ENCODE measurements at regions not wholly inside any gene's neighbourhood (a gene's known extent, or its start where the extent isn't known, plus 50 kb on each side); places are given as distances from the start of the nearest gene placed in this dataset.

DNA sequence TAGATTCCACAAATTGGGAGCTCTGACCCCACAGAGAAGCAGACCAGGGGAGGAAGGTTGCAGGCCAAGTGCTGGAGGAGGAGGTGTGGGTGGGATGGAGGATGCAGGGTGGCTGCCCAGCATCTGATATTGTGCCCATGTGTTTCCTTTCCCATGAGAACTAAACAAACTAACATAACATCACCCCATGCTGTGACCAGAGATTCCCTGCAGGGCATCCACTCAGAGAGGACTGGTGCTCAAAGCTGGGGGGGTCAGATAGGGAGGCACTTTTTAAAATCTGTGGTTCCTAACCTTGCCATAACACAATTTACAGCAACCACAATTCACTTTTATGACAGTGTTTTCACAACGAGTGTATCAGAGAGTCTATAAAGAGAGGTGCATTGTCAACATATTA, 1277.6 kb downstream of the AACS start:
- no peak for DNase-seq

- no peak for DNase-seq
Observed at GRCh38 chr12:126343321-126343720, 1278.1 kb downstream of the AACS start.

- no peak for DNase-seq
Observed at GRCh38 chr12:126346087-126346486, 1280.9 kb downstream of the AACS start.

- DNase-seq, result no peak
Observed at GRCh38 chr12:126347421-126347820, 1282.2 kb downstream of the AACS start.

- DNase-seq, result no peak
Observed at GRCh38 chr12:126349383-126349782, 1284.1 kb downstream of the AACS start.

GRCh38 chr12:126353604-126354003, 1288.4 kb downstream of the AACS start:
- DNase-seq, result no peak

DNA sequence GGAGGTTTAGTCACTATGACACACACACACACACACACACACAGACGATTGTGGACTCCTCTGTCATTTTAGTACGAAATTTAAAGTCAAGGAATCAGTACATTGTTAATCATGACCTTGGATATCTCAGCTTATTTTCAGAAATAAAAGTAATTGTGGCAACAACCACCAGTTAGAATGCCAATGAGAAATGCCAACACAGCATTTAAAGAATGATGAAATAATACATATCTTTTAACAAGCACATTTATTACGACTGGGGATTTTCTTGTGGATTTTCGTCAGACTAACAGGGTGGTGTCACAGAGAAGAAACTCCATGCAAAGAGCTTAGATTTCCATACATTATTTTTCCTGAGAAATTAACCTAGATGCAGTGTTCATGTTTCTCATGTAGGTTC, 1289.4 kb downstream of the AACS start:
- DNase-seq, result no peak

GRCh38 chr12:126355346-126355745, 1290.1 kb downstream of the AACS start:
- no peak for DNase-seq

DNA sequence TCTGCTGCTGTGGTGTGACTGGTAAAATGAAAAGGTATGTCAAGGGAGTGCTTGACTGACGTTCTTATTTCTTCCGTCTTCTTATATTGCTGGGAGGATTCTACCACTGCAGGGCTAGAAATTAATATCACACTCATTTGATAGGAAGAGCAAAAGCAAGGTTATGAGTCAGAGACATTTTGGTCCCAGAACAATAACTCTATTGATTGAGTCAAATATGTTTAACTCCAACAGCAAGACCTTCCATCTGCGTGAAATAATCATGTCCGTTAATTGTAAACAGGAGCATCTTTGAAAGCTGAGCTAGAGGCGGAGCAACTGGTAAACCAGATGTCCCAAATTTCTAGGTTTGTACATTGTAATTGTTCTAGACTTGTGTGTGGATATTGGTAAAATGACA, 1293.6 kb downstream of the AACS start:
- no peak for DNase-seq

DNA sequence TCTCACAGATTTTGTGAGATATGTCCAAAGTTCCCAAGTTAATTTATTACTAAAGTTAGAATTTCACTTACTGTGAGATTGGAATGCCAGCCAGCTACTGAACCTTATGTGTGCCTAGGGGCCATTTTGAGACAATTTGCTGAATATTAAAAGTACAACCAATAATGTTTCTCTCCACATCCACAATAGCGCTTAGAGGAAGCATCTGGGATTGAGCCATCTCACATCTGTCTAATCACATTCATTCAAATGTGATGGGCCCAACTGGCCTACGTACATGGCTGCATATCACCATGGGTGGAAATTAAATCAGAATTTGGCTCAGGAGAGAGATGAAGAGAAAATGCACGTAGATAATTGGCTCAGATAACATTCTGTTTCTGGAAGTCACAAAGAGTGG, 1294.0 kb downstream of the AACS start:
- no peak for DNase-seq

GRCh38 chr12:126361804-126362203, 1296.6 kb downstream of the AACS start:
- DNase-seq, result no peak

DNA sequence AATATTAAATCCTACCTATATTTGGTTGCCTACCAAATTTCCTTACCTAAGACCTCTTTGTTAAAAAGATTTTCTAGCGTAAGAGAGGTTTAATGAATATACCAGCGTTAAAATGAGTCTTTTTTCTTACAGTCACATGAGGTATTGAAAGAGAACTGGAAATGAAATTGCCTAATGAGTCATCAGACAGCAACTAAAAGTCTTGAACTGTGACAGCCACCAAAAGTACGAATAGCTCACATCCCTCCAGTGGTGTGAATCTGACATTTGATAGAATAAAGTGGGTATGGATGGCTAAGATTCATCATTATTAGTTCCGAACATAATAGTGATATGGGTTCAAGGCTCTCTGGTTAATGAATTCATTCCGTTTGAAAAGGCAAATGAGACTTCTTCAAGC, 1297.3 kb downstream of the AACS start:
- no peak for DNase-seq

DNA sequence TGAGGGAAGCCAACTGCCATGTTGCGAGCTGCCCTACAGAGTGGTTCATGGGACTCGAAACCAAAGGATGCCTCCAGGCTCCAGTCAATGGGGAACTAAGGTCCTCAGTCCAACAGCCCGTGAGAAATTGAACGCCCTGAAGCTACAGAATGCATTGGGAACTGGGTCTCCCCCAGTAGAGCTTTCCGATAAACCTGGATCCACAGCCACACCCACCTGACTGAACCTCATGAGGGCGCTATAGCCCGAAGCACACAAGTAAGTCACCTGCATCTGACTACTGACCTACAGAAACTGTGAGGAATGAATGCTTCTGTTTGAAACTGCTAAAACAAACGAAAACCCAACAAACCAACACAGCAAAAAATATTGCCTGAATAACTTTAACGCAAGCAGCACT, 1297.7 kb downstream of the AACS start:
- no peak for DNase-seq

DNA sequence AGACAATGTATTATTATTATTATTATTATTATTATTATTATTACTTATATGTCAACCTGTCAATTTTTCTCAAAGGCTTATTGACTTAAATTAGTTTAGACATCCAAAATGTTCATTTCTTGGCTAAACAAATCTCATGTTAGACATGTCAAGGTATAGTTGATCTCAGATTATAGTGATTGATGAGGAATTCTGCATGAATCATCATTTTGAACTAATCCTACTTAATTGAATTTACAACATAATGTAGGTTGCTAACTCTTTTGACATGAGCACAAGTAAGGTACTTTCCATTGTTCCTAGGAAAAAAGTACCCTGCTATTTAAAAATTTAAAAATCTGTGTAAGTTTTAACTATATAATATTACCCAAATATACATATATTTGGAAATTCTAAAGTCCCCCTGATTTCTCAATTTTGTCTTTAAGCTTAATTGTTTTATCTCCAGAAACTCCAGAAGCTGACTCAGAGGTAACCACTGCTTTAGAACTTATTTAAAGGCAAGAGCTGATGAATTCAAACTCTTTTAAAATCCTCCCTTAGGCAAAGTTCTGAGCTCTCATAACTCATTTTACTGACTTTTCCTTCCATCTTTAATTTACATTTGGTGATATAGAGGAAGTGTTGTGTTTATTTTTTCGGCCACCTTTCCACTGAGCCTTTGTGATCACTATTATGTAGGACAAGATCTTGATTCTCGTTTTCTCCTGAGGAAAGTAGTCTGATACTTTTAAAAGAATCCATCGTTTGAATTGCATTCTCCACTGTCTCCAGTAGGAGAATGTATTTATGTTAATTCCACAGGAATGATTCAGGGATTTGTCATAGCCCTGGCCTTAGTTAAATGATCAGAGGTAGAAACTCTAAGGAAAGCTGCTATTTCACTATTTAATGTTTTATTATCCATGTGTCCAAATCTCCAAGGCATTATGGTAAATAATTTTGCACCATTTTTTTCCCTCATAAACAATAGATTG, 1304.5 kb downstream of the AACS start:
- DNase-seq, result no peak

DNA sequence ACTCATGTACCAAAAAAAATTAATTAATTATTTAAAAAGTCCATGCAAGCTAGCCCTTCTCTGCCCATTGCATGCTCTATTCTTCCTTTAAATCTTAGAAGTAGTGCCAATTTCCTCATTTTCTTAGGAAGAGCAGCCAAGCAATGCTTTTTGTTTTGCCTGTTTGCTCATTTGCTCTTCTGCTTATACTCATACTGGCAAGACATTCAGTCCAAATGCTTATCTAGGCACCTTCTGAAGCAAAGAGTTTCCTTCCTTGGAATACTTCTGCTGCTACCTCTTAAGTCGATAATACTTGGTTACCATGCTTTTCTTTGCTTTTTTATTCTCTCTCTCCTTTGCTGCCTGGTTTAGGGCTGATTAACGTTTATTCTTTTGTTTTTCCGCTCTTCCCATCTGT, 1318.3 kb downstream of the AACS start:
- DNase-seq, result no peak

- DNase-seq, result no peak
Observed at GRCh38 chr12:126384026-126384564, 1318.9 kb downstream of the AACS start.

- no peak for DNase-seq
Observed at GRCh38 chr12:126385785-126386184, 1320.5 kb downstream of the AACS start.

DNA sequence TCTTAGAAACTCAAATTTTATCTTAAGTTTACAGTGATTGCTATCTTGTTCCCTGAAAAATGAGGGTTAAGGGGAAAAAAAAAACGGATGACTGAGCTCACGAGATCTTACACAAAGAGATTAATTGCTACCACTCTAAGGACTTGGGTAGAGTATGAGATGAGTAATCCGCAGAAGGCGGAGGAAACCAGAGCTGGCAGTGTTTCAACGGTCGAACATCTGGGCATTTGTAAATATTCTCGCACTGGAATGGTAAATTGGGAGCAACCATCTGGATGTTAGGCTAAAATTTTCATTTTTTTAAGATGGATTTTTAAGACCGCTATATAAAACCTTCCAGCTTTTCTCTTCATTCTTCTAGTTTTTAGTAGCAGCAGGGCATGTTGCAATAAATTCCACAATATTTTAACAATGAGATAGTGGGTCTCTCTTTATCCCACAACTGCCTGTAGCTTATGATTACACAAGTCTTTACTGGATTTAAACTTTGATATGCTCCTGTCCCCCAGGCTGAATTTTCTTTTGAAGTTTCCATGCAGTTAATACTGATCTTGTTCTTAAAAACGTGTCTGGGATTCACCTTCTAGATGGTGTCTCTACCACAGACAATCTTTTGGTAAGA, 1324.1 kb downstream of the AACS start:
- DNase-seq, result no peak

- no peak for DNase-seq
Observed at GRCh38 chr12:126389961-126390360, 1324.7 kb downstream of the AACS start.

GRCh38 chr12:126390969-126391566, 1325.8 kb downstream of the AACS start:
- no peak for DNase-seq

- DNase-seq, result no peak
Observed at GRCh38 chr12:126396536-126396935, 1331.3 kb downstream of the AACS start.

GRCh38 chr12:126397071-126397581, 1331.9 kb downstream of the AACS start:
- DNase-seq, result no peak

GRCh38 chr12:126397660-126398059, 1332.4 kb downstream of the AACS start:
- DNase-seq, result no peak
